ENCODE measurements at regions not wholly inside any gene's neighbourhood (a gene's known extent, or its start where the extent isn't known, plus 50 kb on each side); places are given as distances from the start of the nearest gene placed in this dataset.

- H4K20me1 ChIP-seq (ENCODE audit: insufficient read depth, poor library complexity, severe bottlenecking): no peaks in the 10 kb centered on the region
- DNase-seq (ENCODE audit: low spot score): no peak
- no peak overlapping the region for H3K27ac ChIP-seq
- no peak overlapping the region for H3K4me3 ChIP-seq
- WGBS (ENCODE audit: low lambda C conversion rate, missing lambda C conversion rate): 73% methylated on average over 2 of the region's 2 CpGs
- no peaks in the 10 kb centered on the region for H3K4me1 ChIP-seq (ENCODE audit: insufficient read depth)
- H2AFZ ChIP-seq: no peak overlapping the region
- no peaks in the 10 kb centered on the region for H3K27me3 ChIP-seq
- no peak for TF ChIP-seq EZH2phosphoT487 (IDR thresholded peaks at IDR 0.05; ENCODE audit: low read depth, severe bottlenecking, unreplicated experiment)
- no peak for TF ChIP-seq EZH2 (IDR thresholded peaks at IDR 0.05; ENCODE audit: borderline replicate concordance)
- TF ChIP-seq CTCF (IDR thresholded peaks at IDR 0.05; ENCODE audit: poor library complexity): no peak
- no peak overlapping the region for H3K4me2 ChIP-seq
- H3K9me3 ChIP-seq (ENCODE audit: low read depth): no peaks in the 10 kb centered on the region
- no peaks in the 10 kb centered on the region for H3K36me3 ChIP-seq (replicated peaks; ENCODE audit: insufficient read depth, low read depth)
- no peaks in the 10 kb centered on the region for H3K79me2 ChIP-seq
- no peaks in the 10 kb centered on the region for H3K9me2 ChIP-seq (replicated peaks; ENCODE audit: insufficient read depth)
These were observed 1617.1 kb downstream of the PCDH9 start for GRCh38 chr13:65613004-65613403.

- H3K4me3 ChIP-seq: no peak overlapping the region
- no peak overlapping the region for H3K4me2 ChIP-seq
- 88% methylated on average over 2 of the region's 2 CpGs for WGBS (ENCODE audit: low lambda C conversion rate, missing lambda C conversion rate)
- no peaks in the 10 kb centered on the region for H3K9me2 ChIP-seq (replicated peaks; ENCODE audit: insufficient read depth)
- H2AFZ ChIP-seq: no peak overlapping the region
- H3K27ac ChIP-seq: no peak overlapping the region
- H4K20me1 ChIP-seq (ENCODE audit: insufficient read depth, poor library complexity, severe bottlenecking): no peaks in the 10 kb centered on the region
- no peaks in the 10 kb centered on the region for H3K4me1 ChIP-seq (ENCODE audit: insufficient read depth)
- H3K27me3 ChIP-seq: no peaks in the 10 kb centered on the region
- no peaks in the 10 kb centered on the region for H3K79me2 ChIP-seq
- TF ChIP-seq EZH2phosphoT487 (IDR thresholded peaks at IDR 0.05; ENCODE audit: low read depth, severe bottlenecking, unreplicated experiment) (no peak), EZH2 (IDR thresholded peaks at IDR 0.05; ENCODE audit: borderline replicate concordance) (no peak), CTCF (IDR thresholded peaks at IDR 0.05; ENCODE audit: poor library complexity) (no peak)
- no peak for DNase-seq (ENCODE audit: low spot score)
- H3K9me3 ChIP-seq (ENCODE audit: low read depth): no peaks in the 10 kb centered on the region
- no peaks in the 10 kb centered on the region for H3K36me3 ChIP-seq (replicated peaks; ENCODE audit: insufficient read depth, low read depth)
These were observed 1620.8 kb downstream of the PCDH9 start for GRCh38 chr13:65609350-65609749.

DNA sequence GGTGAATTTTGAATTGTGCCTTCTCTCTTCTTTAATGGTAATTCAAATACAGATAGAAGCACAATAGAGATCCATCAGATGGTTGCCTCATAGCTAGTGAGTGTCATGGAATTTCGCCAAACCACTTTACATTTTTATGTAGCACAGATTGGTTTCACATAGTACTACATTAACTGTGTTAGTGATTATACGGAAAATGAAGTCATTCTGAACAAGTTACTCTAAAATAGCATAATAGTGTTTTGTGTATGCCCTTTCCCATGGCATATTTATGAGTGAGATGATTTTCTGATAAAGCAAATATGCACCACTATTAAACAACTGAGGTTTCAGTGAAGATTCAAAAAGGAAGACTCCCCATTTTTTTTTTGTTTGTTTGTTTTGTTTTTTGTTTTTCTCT, 1623.5 kb downstream of the PCDH9 start:
- no peaks in the 10 kb centered on the region for H3K27me3 ChIP-seq
- no peaks in the 10 kb centered on the region for H4K20me1 ChIP-seq (ENCODE audit: insufficient read depth, poor library complexity, severe bottlenecking)
- WGBS (ENCODE audit: low lambda C conversion rate, missing lambda C conversion rate): 91% methylated on average over 2 of the region's 2 CpGs

More for the DNA sequence above, 1623.5 kb downstream of the PCDH9 start:
- Histone ChIP-seq H3K9me2 (replicated peaks; ENCODE audit: insufficient read depth) (no peaks in the 10 kb centered on the region), H3K9me3 (ENCODE audit: low read depth) (no peaks in the 10 kb centered on the region), H3K79me2 (no peaks in the 10 kb centered on the region), H3K27ac (no peak overlapping the region), H3K36me3 (replicated peaks; ENCODE audit: insufficient read depth, low read depth) (no peaks in the 10 kb centered on the region), H3K4me2 (no peak overlapping the region), H3K4me1 (ENCODE audit: insufficient read depth) (no peaks in the 10 kb centered on the region), H2AFZ (no peak overlapping the region), H3K4me3 (no peak overlapping the region)
- no peak for DNase-seq (ENCODE audit: low spot score)
- TF ChIP-seq CTCF (IDR thresholded peaks at IDR 0.05; ENCODE audit: poor library complexity) (no peak), EZH2 (IDR thresholded peaks at IDR 0.05; ENCODE audit: borderline replicate concordance) (no peak), EZH2phosphoT487 (IDR thresholded peaks at IDR 0.05; ENCODE audit: low read depth, severe bottlenecking, unreplicated experiment) (no peak)

Measured in hepatocyte (in vitro differentiated cells).